CD1c-positive myeloid dendritic cell (primary cell): ENCODE measurements at regions not wholly inside any gene's neighbourhood (a gene's known extent, or its start where the extent isn't known, plus 50 kb on each side); places are given as distances from the start of the nearest gene placed in this dataset.

Source experiments
- DNase-seq: peaks from one replicate; pipeline ENCODE4 v3.0.0-alpha.2; 2016; ENCODE audit errors: extremely low spot score

- DNase-seq, result no peak
These were observed 346.2 kb upstream of the IMPG1 start for GRCh38 chr6:76418560-76419223.

GRCh38 chr6:76416821-76417605 lies 344.6 kb upstream of the IMPG1 start:
- DNase-seq, result no peak

- DNase-seq, result no peak
These were observed 330.6 kb upstream of the IMPG1 start for GRCh38 chr6:76403064-76403463.

- no peak for DNase-seq
These were observed 325.5 kb upstream of the IMPG1 start for GRCh38 chr6:76397966-76398365.

GRCh38 chr6:76382201-76382600 lies 309.7 kb upstream of the IMPG1 start:
- no peak for DNase-seq

GRCh38 chr6:76381612-76382011 lies 309.1 kb upstream of the IMPG1 start:
- DNase-seq, result no peak

GRCh38 chr6:76351275-76351674 lies 278.8 kb upstream of the IMPG1 start:
- no peak for DNase-seq

GRCh38 chr6:76347539-76347938 lies 275.1 kb upstream of the IMPG1 start:
- no peak for DNase-seq

- no peak for DNase-seq
These were observed 270.2 kb upstream of the IMPG1 start for GRCh38 chr6:76342611-76343160.

GRCh38 chr6:76330031-76330430 lies 257.6 kb upstream of the IMPG1 start:
- DNase-seq, result no peak

- no peak for DNase-seq
These were observed 254.4 kb upstream of the IMPG1 start for GRCh38 chr6:76326871-76327270.
